WTC11 (cell line): ENCODE measurements at regions not wholly inside any gene's neighbourhood (a gene's known extent, or its start where the extent isn't known, plus 50 kb on each side); places are given as distances from the start of the nearest gene placed in this dataset.

Experiments
- ATAC-seq: fragments of 200-7000 bp; cut with Tn5 transposase; 2 replicates; pipeline ENCODE4 v1.10.0; 2021; ENCODE audit warnings: mild to moderate bottlenecking, moderate library complexity
- CTCF ChIA-PET: fragments of 300-600 bp; sonication (Branson Sonifier 250); formaldehyde crosslinking; loops from one replicate; lab custom pipeline; 2021; ENCODE audit warnings: antibody characterized with exemption; lab: Charles Lee
- POLR2A ChIA-PET: fragments of 350-600 bp; sonication (Branson Sonifier 250); formaldehyde crosslinking; loops from one replicate; lab custom pipeline; 2021; ENCODE audit warnings: antibody characterized with exemption; lab: Charles Lee
- DNase-seq: peaks from one replicate; pipeline ENCODE4 v3.0.0; 2021; ENCODE audit warnings: low spot score
- H3K27ac Mint-ChIP-seq: 2 replicates; pipeline ENCODE4 v1.8.0; 2021; ENCODE audit warnings: mixed read lengths
- H3K27me3 Mint-ChIP-seq: 2 replicates; pipeline ENCODE4 v1.8.0; 2021; ENCODE audit warnings: low read depth, mild to moderate bottlenecking, moderate library complexity, mixed read lengths
- H3K36me3 Mint-ChIP-seq: 2 replicates; pipeline ENCODE4 v1.8.0; 2021; ENCODE audit warnings: mixed read lengths
- H3K4me1 Mint-ChIP-seq: 2 replicates; pipeline ENCODE4 v1.8.0; 2022; ENCODE audit warnings: mixed read lengths
- H3K4me3 Mint-ChIP-seq: 2 replicates; pipeline ENCODE4 v1.8.0; 2021; ENCODE audit warnings: mild to moderate bottlenecking, moderate library complexity, mixed read lengths
- H3K9me3 Mint-ChIP-seq: 2 replicates; pipeline ENCODE4 v1.8.0; 2021; ENCODE audit warnings: mixed read lengths
- EMX1 ChIP-seq: fragments of 250-450 bp; sonication (Bioruptor Pico); IDR thresholded peaks from 2 replicates; pipeline ENCODE4 v1.8.0; 2021; ENCODE audit warnings: mild to moderate bottlenecking
- FOXJ3 ChIP-seq: sonication (generic); formaldehyde crosslinking; IDR thresholded peaks from 2 replicates; pipeline ENCODE4 v1.9.0; 2021; ENCODE audit warnings: missing genetic modification reagents, mild to moderate bottlenecking, borderline replicate concordance
- FOXK1 ChIP-seq: sonication (generic); formaldehyde crosslinking; IDR thresholded peaks from 2 replicates; pipeline ENCODE4 v1.8.0; 2022; ENCODE audit warnings: mild to moderate bottlenecking, moderate library complexity, missing genetic modification reagents
- JAZF1 ChIP-seq: fragments of 250-450 bp; sonication (Bioruptor Pico); IDR thresholded peaks from 2 replicates; pipeline ENCODE4 v1.9.0; 2021; ENCODE audit warnings: moderate library complexity, mild to moderate bottlenecking, inconsistent platforms
- KAT7 ChIP-seq: sonication (generic); formaldehyde crosslinking; IDR thresholded peaks from 2 replicates; pipeline ENCODE4 v1.8.1; 2023; ENCODE audit warnings: missing genetic modification reagents, mild to moderate bottlenecking, borderline replicate concordance
- OVOL2 ChIP-seq: fragments of 250-450 bp; sonication (Bioruptor Pico); IDR thresholded peaks from 2 replicates; pipeline ENCODE4 v1.9.0; 2021; ENCODE audit warnings: mild to moderate bottlenecking, borderline replicate concordance
- PRRX2 ChIP-seq: fragments of 250-450 bp; sonication (Bioruptor Pico); IDR thresholded peaks from 2 replicates; pipeline ENCODE4 v1.8.0; 2021; ENCODE audit warnings: mild to moderate bottlenecking
- RELA ChIP-seq: sonication (generic); formaldehyde crosslinking; IDR thresholded peaks from 2 replicates; pipeline ENCODE4 v1.8.1; 2022; ENCODE audit warnings: missing genetic modification reagents, mild to moderate bottlenecking, borderline replicate concordance
- RORB ChIP-seq: fragments of 250-450 bp; sonication (Bioruptor Pico); IDR thresholded peaks from 2 replicates; pipeline ENCODE4 v1.9.0; 2021; ENCODE audit warnings: mild to moderate bottlenecking
- TCF7 ChIP-seq: sonication (generic); formaldehyde crosslinking; IDR thresholded peaks from 2 replicates; pipeline ENCODE4 v1.8.0; 2022; ENCODE audit warnings: mild to moderate bottlenecking, low read depth, missing genetic modification reagents, moderate library complexity
- TEAD1 ChIP-seq: sonication (generic); formaldehyde crosslinking; IDR thresholded peaks from 2 replicates; pipeline ENCODE4 v1.8.0; 2022; ENCODE audit warnings: mild to moderate bottlenecking, missing genetic modification reagents
- TEAD4 ChIP-seq: sonication (generic); formaldehyde crosslinking; IDR thresholded peaks from 2 replicates; pipeline ENCODE4 v1.8.0; 2022; ENCODE audit warnings: mild to moderate bottlenecking, missing genetic modification reagents
- ZNF232 ChIP-seq: sonication (generic); formaldehyde crosslinking; IDR thresholded peaks from 2 replicates; pipeline ENCODE4 v1.8.0; 2022; ENCODE audit warnings: mild to moderate bottlenecking, missing genetic modification reagents
- ZNF263 ChIP-seq: sonication (generic); formaldehyde crosslinking; IDR thresholded peaks from 2 replicates; pipeline ENCODE4 v1.8.1; 2022; ENCODE audit warnings: low read depth, mild to moderate bottlenecking, moderate library complexity, missing genetic modification reagents
- ZNF396 ChIP-seq: fragments of 250-450 bp; sonication (Bioruptor Pico); IDR thresholded peaks from 2 replicates; pipeline ENCODE4 v1.8.0; 2021; ENCODE audit warnings: mild to moderate bottlenecking, moderate library complexity, borderline replicate concordance
- ZNF423 ChIP-seq: fragments of 250-450 bp; sonication (Bioruptor Pico); IDR thresholded peaks from 2 replicates; pipeline ENCODE4 v2.1.2; 2022; ENCODE audit warnings: mild to moderate bottlenecking, moderate library complexity
- TF ChIP-seq, protein P1 (sequence below): fragments of 250-450 bp; sonication (Bioruptor Pico); IDR thresholded peaks from 2 replicates; pipeline ENCODE4 v2.1.2; 2022; ENCODE audit warnings: mild to moderate bottlenecking, moderate library complexity
- TF ChIP-seq, protein P2 (sequence below): sonication (generic); formaldehyde crosslinking; IDR thresholded peaks from 2 replicates; pipeline ENCODE4 v1.8.1; 2023; ENCODE audit warnings: mild to moderate bottlenecking, missing genetic modification reagents, moderate library complexity
- TF ChIP-seq, protein P3 (sequence below): fragments of 250-450 bp; sonication (Bioruptor Pico); IDR thresholded peaks from 2 replicates; pipeline ENCODE4 v1.9.0; 2021; ENCODE audit warnings: mild to moderate bottlenecking
- TF ChIP-seq, protein P4 (sequence below): sonication (generic); formaldehyde crosslinking; IDR thresholded peaks from 2 replicates; pipeline ENCODE4 v1.8.0; 2023; ENCODE audit warnings: mild to moderate bottlenecking, missing genetic modification reagents

DNA sequence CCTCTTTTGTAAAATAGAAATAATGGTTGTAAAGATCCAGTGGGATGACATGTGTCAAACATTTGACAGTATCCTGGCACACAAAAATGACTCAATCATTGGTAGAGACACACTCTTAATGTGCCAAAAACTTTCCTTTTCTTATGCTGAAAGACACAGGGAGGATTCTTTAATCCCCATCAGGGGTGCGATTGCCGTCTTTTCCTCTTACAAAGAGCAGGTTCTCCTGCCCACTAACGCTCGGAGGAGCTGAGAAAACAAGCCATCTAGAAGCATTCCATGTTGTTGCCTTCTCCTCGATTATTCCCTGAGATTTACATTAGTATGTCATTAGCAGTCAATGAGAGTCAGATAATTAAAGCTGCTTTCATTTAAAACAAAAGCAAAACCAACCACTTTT lies 342.6 kb upstream of the CCNH start:
- peak overlapping the region; percentile 86 for H3K27ac Mint-ChIP-seq
- no peaks in the 10 kb centered on the region for H3K9me3 Mint-ChIP-seq
- no peaks in the 10 kb centered on the region for H3K36me3 Mint-ChIP-seq
- DNase-seq, result peak; percentile 18
- TF ChIP-seq TEAD1 (CRISPR knock-in tag) (0 out of 2 replicates have a peak, but pooled peaks have one; percentile 25), RELA (CRISPR knock-in tag) (no peak), EMX1 (CRISPR knock-in tag) (no peak), KAT7 (CRISPR knock-in tag) (no peak)
- TF ChIP-seq, protein P1, sequence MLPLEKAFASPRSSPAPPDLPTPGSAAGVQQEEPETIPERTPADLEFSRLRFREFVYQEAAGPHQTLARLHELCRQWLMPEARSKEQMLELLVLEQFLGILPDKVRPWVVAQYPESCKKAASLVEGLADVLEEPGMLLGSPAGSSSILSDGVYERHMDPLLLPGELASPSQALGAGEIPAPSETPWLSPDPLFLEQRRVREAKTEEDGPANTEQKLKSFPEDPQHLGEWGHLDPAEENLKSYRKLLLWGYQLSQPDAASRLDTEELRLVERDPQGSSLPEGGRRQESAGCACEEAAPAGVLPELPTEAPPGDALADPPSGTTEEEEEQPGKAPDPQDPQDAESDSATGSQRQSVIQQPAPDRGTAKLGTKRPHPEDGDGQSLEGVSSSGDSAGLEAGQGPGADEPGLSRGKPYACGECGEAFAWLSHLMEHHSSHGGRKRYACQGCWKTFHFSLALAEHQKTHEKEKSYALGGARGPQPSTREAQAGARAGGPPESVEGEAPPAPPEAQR (CRISPR knock-in tag), result no peak
- TF ChIP-seq, protein P2, sequence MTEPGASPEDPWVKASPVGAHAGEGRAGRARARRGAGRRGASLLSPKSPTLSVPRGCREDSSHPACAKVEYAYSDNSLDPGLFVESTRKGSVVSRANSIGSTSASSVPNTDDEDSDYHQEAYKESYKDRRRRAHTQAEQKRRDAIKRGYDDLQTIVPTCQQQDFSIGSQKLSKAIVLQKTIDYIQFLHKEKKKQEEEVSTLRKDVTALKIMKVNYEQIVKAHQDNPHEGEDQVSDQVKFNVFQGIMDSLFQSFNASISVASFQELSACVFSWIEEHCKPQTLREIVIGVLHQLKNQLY (CRISPR knock-in tag), result no peak
- no peaks in the 10 kb centered on the region for H3K27me3 Mint-ChIP-seq
- peak overlapping the region; percentile 10 for H3K4me3 Mint-ChIP-seq
- POLR2A ChIA-PET, result no interaction called here
- ATAC-seq, result peak; percentile 82
- H3K4me1 Mint-ChIP-seq, result peaks cover 29% of the 10 kb centered on the region
- CTCF ChIA-PET, result interaction anchor here (1.2 kb wide), 1 partner anchor 9 kb away, joined by 7 read pairs; no protein-coding TSS in a partner anchor

DNA sequence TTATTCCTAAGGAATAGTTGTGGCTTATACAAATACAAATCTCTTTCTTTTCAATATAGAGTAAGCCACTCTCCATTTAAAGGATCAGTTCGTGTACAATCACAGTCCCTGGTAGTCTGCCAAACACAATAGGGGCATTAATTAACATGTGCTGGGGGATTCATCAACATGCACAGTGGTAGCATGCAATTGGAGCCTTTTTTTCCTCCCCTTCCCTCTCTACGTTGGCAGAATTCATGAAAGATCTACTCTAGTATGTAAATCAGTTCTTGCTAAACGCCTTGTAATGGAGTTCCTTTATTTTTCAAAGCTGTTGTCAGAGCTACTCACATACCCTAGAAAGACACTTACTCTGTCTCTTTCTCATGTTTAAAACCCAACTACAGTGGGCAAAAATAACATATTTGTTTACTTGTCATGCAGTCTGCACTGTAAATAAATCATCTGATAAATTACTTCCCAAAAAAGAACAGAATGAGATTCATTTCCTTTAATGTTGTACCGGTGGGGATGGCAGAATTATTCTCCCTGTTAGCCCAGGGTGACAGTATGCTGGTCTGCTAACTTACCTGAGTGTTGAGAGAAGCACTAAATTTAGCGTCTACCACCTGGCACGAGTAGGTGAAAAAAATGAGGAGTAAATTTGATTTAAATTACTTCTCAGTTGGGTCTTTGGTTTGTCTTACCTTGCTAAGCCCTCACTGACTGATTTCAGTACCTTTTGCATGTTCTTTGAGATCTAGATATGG lies 341.5 kb upstream of the CCNH start:
- ATAC-seq, result peak; percentile 64
- Mint-ChIP-seq H3K4me1 (peaks cover 29% of the 10 kb centered on the region), H3K9me3 (no peaks in the 10 kb centered on the region), H3K27ac (peak overlapping the region; percentile 67), H3K36me3 (no peaks in the 10 kb centered on the region), H3K4me3 (peak overlapping the region; percentile 1; the same call in 1 of the 2 replicates), H3K27me3 (no peaks in the 10 kb centered on the region)
- no peak for DNase-seq
- TF ChIP-seq, protein P3, sequence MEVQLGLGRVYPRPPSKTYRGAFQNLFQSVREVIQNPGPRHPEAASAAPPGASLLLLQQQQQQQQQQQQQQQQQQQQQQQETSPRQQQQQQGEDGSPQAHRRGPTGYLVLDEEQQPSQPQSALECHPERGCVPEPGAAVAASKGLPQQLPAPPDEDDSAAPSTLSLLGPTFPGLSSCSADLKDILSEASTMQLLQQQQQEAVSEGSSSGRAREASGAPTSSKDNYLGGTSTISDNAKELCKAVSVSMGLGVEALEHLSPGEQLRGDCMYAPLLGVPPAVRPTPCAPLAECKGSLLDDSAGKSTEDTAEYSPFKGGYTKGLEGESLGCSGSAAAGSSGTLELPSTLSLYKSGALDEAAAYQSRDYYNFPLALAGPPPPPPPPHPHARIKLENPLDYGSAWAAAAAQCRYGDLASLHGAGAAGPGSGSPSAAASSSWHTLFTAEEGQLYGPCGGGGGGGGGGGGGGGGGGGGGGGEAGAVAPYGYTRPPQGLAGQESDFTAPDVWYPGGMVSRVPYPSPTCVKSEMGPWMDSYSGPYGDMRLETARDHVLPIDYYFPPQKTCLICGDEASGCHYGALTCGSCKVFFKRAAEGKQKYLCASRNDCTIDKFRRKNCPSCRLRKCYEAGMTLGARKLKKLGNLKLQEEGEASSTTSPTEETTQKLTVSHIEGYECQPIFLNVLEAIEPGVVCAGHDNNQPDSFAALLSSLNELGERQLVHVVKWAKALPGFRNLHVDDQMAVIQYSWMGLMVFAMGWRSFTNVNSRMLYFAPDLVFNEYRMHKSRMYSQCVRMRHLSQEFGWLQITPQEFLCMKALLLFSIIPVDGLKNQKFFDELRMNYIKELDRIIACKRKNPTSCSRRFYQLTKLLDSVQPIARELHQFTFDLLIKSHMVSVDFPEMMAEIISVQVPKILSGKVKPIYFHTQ, result no peak
- TF ChIP-seq TCF7 (CRISPR knock-in tag) (no peak), PRRX2 (CRISPR knock-in tag) (no peak), FOXK1 (CRISPR knock-in tag) (no peak), ZNF396 (no peak), RELA (CRISPR knock-in tag) (no peak), OVOL2 (CRISPR knock-in tag) (no peak), ZNF232 (CRISPR knock-in tag) (no peak), TEAD1 (CRISPR knock-in tag) (no peak), FOXJ3 (CRISPR knock-in tag) (no peak), ZNF423 (CRISPR knock-in tag) (no peak), RORB (CRISPR knock-in tag) (no peak), TEAD4 (CRISPR knock-in tag) (no peak), JAZF1 (CRISPR knock-in tag) (no peak), ZNF263 (no peak)
- TF ChIP-seq, protein P4, sequence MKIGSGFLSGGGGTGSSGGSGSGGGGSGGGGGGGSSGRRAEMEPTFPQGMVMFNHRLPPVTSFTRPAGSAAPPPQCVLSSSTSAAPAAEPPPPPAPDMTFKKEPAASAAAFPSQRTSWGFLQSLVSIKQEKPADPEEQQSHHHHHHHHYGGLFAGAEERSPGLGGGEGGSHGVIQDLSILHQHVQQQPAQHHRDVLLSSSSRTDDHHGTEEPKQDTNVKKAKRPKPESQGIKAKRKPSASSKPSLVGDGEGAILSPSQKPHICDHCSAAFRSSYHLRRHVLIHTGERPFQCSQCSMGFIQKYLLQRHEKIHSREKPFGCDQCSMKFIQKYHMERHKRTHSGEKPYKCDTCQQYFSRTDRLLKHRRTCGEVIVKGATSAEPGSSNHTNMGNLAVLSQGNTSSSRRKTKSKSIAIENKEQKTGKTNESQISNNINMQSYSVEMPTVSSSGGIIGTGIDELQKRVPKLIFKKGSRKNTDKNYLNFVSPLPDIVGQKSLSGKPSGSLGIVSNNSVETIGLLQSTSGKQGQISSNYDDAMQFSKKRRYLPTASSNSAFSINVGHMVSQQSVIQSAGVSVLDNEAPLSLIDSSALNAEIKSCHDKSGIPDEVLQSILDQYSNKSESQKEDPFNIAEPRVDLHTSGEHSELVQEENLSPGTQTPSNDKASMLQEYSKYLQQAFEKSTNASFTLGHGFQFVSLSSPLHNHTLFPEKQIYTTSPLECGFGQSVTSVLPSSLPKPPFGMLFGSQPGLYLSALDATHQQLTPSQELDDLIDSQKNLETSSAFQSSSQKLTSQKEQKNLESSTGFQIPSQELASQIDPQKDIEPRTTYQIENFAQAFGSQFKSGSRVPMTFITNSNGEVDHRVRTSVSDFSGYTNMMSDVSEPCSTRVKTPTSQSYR, result no peak
- TF ChIP-seq, protein P2 (CRISPR knock-in tag), result no peak
- ChIA-PET POLR2A (no interaction called here), CTCF (no interaction called here)
